HG02852 (cell line): ENCODE measurements at regions not wholly inside any gene's neighbourhood (a gene's known extent, or its start where the extent isn't known, plus 50 kb on each side); places are given as distances from the start of the nearest gene placed in this dataset.
"Not testable (repeated sequence)": the region's sequence is repeated elsewhere in the genome, so short reads cannot be mapped to it uniquely, and the experiment has no call there.

Experiments used
- ATAC-seq: cut with Tn5 transposase; IDR thresholded peaks from one replicate; pipeline ENCODE4 v1.9.1; 2021; ENCODE audit warnings: mild to moderate bottlenecking, moderate library complexity; ENCODE audit not compliant: unreplicated experiment

GRCh38 chr2:56768973-56769372 lies 585.2 kb downstream of the CCDC85A start:
- no peak for ATAC-seq

DNA sequence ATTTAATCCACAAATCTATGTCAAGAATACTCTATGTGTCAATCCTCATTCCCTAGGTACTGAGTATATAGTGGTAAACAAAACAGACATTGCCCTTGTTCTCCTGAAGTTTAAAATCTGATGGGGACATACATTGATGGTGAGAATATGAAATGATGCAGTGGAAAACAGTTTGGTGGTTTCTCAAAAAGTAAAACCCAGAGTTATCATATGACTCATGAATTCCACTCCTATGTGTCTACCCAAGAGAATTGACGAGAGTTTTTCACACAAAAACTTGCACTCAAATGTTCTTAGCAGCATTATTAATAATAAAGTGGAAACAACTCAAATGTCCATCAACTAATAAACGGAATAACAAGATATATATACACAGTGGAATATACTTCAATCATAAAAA lies 586.7 kb downstream of the CCDC85A start:
- ATAC-seq = no peak

- ATAC-seq = no peak
Measured at GRCh38 chr2:56784046-56784445, 600.3 kb downstream of the CCDC85A start.

DNA sequence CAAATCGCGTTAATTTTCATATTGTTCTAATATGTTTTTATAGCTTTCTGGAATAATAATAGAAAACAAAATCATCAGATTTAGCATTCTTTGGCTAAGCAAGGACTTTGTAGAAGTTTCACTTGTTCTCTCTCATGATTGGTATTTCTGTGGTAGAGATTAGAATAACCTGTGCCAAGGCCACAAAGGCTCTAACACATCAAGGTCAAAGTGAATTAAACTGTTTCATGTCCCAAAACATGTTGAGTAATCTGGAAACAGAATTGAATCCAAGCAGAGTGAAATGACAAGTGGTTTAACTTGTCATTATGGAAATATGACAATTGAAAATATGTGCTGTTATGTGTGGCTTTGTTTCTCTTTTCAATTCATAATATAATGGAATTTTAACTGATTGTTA lies 617.4 kb downstream of the CCDC85A start:
- no peak for ATAC-seq

- ATAC-seq = no peak
Measured at GRCh38 chr2:56801770-56802169, 618.0 kb downstream of the CCDC85A start.

GRCh38 chr2:56803596-56803995 lies 619.8 kb downstream of the CCDC85A start:
- ATAC-seq = no peak

- ATAC-seq = no peak
Measured at GRCh38 chr2:56806924-56807323, 623.1 kb downstream of the CCDC85A start.

DNA sequence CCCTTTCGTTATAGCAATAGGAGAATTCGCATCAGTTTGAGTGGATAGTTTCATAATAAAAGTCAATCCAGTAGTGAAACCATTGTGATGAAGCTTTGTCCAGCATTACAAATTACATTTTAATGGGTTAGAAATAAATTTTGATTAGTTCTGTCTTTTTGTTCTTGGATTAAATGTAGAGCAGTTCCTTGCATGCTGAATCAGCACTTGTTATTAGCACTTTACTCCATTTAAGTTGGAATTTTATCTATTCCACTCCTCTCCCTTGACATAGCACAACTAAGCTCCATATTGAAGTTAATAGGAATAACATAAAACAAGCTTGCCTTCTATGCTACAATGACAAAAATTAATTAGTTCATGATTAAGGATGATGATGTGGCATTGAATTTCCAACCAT lies 624.1 kb downstream of the CCDC85A start:
- ATAC-seq = no peak

- ATAC-seq = no peak
Measured at GRCh38 chr2:56811401-56811800, 627.6 kb downstream of the CCDC85A start.

DNA sequence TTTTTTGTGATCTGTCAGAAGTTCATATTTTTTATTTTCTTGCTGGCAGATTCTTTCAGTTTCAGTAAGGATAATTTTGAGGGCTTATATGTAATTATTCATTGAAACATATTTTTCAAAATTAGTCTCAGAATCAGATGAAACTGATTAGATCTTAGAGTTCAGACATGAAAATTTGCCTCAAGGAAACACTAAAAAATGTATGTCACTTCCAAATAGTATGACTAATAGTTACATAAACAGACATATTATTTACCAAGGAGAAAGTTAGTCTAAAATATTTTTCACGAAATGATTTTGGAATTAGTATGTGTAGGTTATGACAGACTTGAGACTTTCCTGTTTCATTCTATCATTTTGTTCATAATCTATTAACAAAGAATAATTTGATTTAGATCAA lies 628.6 kb downstream of the CCDC85A start:
- no peak for ATAC-seq

GRCh38 chr2:56813490-56813889 lies 629.7 kb downstream of the CCDC85A start:
- ATAC-seq = no peak

- no peak for ATAC-seq
Measured at GRCh38 chr2:56816666-56817065, 632.9 kb downstream of the CCDC85A start.

DNA sequence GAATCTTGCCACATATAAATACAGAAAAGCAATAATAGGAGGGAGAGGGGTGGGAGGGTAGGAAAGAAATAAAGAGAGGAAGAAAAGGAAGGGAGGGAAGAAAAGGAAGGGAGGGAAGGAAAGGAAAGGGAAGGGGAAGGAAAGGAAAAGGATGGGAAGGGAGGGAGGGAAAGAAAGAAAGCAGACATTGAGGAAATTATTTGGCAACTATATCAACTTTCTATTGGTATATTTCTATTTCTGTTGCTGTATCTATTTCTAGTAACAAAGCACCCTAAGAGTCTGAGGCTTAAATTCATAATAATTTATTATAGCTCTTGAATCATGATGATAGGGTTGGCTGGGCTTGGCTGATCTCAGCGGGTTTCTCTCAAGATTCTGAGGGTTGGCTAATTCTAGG lies 648.0 kb downstream of the CCDC85A start:
- ATAC-seq = no peak

DNA sequence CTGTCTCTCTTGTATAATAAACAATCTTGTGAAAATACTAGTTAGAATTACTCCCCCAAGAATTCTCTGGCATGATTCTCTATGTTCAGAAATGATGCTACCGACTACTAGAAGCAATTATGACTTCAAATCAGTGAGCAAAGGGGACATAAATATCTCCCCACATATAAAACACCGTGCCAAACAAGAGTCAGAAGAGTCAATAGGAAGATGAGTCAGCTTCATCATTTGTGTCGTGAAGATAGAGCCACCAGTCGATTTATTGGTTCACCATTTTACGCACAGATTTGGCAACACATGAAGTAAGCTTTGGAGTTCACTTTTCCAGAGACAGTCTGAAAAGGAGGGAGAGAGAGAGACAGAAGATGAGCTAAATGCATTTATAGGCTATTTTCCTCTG lies 650.9 kb downstream of the CCDC85A start:
- no peak for ATAC-seq

- not testable (repeated sequence) for ATAC-seq
Measured at GRCh38 chr2:56840009-56840408, 656.2 kb downstream of the CCDC85A start.

DNA sequence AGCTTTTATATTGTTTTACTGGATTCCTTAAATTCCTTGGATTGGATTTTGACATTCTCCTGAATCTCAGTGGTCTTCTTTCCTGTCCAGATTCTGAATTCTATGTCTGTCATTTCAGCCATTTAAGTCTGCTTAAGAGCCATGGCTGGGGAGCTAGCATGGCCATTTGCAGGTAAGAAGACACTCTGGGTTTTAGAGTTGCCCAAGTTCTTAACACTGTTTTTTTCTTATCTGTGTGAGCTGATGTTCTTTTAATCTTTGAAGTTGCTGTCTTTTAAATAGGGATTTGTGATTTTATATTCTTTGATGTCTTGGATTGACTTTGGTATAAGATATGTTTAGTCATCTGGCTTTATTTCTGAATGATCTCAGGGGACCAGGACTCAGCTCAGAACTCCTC lies 677.2 kb downstream of the CCDC85A start:
- no peak for ATAC-seq

- ATAC-seq = no peak
Measured at GRCh38 chr2:56871644-56872043, 687.9 kb downstream of the CCDC85A start.

- no peak for ATAC-seq
Measured at GRCh38 chr2:56874717-56875116, 690.9 kb downstream of the CCDC85A start.

DNA sequence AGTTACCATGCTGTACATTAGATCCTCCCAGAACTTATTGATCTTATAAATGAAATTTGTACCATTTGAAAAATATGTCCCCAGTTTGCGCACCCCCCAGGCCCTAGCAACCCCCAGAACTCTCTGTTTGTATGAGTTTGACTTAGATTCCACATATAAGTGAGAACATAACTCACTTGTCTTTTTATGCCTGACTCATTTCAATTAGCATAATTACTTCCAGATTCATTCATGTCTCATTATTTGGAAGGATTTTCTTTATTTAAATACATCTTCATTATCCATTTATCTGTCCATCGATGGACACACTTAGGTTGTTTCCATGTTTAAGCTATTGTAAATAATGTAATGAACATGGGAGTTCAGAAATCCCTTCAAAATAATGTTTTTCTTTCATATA lies 705.9 kb downstream of the CCDC85A start:
- ATAC-seq = no peak

DNA sequence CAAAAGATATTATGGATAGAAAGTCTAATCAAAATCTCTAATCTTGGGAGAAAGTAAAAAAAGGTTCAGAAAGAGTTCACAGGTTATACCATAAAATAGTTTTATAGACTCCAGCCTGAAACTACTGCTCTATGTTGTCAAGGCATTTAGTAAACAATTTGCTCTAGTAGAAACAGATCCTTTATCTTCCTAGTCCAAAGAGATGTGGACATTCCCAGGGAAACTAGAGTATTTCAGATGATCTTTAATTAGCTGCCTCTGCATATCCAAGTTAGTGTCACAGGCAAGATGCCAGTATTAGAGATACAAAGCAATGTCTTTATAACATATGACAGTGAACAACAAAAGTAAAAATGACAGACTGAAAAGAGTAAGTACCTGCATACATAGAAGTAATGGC lies 708.6 kb downstream of the CCDC85A start:
- no peak for ATAC-seq

- no peak for ATAC-seq
Measured at GRCh38 chr2:56898986-56899385, 715.2 kb downstream of the CCDC85A start.

GRCh38 chr2:56912490-56912889 lies 728.7 kb downstream of the CCDC85A start:
- ATAC-seq = no peak

DNA sequence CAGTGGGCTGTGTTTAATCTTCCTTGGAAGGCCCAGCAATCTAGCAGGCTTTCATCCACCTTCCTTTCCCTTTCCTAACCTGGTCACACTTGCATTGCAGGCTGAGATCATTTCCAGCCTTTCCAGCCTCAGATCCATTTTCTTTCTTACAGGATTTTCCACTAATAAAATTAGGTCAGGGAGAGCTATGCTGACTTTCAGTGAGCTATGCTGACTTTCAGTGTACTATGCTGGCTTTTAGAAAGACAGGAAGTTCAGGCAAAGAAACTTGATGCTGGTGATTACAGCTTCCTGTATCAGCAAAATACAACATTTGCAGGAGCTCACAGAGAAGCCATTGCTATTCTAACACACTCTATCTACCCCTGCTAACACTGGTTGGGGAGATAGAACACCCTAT lies 735.0 kb downstream of the CCDC85A start:
- ATAC-seq = no peak

- ATAC-seq = no peak
Measured at GRCh38 chr2:56933976-56934375, 750.2 kb downstream of the CCDC85A start.
